Effector CD8-positive, alpha-beta T cell (primary cell): ENCODE measurements at regions not wholly inside any gene's neighbourhood (a gene's known extent, or its start where the extent isn't known, plus 50 kb on each side); places are given as distances from the start of the nearest gene placed in this dataset.

ENCODE experiments used
- DNase-seq: peaks from one replicate; lab custom pipeline; 2025; lab: John Stamatoyannopoulos, UW

DNA sequence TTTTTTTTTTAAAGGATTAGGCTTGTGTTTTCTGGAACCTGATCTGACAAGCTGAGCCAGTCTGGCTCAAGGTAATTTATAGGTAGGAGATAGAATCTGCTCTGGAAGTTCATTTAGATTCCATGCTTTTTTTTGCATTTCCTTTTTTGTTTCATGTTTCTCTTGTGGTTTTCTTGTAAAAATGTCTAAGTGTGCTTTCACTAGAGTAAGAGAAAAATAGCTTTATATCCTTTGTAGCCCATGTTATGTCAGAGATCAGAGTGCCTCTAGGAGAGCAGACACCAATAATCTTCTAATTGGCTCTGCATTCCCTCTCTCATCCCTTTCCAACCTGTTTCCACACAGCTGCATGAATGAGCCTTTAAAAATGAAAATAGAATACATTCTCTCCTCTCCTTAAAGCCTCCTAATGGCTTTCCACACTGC lies 389.8 kb upstream of the KCNMB2 start:
- DNase-seq = no peak

DNA sequence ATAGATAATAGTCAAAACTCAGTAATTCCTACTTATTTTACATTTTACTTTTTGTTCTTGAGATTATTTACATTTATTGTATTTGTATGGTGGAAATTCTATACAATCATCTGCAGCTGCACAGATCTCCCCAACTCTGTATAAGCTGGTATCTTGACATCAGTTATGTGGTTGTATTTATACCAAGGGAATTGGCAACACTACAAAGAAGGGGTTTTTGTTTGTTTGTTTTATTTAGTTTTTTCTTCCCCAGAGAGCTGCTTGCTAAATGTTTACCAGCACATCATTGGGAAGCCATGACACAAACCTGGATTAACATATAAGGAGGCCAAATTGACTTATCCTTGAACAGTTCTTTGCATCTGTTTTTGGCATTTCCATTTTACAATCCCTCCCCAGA lies 389.2 kb upstream of the KCNMB2 start:
- no peak for DNase-seq

DNA sequence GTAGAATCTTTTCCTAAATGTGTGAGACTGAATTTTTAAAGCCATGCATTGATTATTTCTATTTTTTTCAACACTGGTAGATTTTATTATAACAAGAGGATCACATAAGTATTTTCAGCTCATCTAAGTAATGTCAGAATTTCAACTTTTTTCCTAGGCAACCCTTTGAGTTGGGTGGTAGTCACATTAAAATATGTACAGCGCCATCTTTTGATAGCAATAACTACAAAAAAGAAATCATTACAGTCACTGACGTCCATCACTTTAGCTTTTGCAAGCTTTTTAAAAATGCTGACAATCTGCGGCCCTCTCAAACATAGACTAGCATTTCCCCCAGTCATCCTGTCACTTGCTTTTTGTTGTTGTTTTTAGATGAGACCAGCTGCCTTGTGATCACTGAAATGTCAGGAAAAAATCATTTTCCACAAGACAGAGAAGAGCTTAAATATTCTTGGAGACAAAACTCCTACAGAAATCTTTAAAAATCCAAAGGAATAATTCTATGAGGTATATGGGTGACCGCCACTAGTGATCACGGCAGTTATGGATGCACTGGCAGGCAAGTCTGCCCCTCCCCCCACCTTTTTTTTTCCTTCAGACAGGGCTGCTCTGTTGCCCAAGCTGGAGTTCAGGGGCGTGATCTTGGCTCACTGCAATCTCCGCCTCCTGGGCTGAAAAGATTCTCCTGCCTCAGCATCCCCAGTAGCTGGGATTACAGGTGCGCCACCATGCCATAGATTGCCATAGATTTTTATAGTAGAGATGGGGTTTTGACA lies 384.0 kb upstream of the KCNMB2 start:
- no peak for DNase-seq

DNA sequence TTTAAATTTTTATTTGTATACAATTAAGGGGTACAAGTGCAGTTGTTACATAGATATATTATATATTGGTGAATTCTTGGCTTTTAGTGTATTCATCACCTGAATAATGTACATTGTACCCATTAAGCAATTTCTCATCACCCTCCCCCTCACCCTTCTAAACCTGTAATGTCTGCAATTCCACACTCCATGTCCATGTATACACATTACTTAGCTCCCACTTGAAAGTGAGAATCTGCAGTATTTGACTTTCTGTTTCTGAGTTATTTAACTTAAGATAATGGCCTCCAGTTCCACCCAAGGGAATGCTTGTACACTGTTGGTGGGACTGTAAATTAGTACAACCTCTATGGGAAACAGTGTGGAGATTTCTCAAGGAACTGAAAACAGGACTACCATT lies 383.2 kb upstream of the KCNMB2 start:
- no peak for DNase-seq

DNA sequence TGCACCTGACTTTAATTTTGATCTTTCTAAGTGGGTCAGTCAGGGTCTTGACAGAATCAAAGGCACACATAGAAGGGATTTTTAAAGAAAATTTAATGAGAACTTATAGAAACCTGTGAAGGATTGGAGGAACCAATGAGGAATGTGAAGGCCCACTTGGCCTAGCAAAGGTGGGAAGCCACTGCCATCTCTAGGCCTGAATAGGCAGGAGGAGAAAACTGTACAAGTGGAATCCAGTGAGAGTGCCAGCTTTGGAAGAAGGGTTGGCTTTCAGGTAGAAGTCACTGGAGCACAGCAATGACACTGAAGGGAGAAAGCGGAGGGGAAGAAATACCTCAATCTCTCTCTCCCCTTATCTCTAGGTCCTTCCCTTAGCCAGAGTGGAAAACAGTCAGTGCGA lies 380.7 kb upstream of the KCNMB2 start:
- DNase-seq = no peak

DNA sequence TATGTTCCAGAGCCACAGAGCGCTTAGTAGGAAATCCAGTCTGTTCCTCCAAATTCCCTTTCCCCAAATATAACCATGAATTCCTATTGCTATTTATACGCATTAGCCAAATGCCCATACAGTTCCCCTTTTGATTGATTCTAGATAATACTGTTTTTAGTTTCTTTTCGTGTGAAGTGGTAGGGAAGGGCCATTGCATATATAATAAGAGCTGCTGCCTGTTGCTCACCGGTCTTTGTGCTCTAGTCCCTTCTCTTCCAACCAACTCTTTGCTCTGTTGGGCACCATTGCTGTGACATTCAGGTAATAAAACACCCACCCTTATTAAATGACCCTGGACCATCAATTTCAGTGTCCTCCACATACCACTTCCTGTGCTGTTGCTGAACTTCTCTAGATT lies 379.9 kb upstream of the KCNMB2 start:
- no peak for DNase-seq

DNA sequence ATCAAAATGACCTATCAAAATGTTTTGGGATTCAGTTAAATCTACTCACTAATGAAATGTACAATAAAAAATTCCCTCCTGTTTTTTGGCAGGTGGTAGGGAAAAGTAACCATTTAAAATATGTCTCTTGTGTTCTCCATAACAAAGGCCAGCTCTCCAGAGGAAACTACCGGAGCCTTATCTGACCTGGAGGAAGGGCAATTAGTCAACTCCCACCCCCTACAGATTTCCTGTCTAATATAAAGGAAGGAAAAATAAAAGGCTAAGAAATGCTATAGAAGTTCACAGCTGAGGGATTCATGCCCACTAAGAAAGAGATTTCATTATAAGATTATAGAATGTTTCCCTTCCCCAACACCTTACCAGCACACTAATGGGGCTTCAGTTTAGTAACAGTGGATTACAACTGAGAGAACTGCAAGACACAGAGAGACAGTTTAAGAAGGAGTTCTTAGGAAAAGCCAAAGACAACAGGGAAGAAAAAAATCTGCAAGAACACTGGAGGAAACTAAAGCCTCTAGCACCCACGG lies 376.5 kb upstream of the KCNMB2 start:
- no peak for DNase-seq

DNA sequence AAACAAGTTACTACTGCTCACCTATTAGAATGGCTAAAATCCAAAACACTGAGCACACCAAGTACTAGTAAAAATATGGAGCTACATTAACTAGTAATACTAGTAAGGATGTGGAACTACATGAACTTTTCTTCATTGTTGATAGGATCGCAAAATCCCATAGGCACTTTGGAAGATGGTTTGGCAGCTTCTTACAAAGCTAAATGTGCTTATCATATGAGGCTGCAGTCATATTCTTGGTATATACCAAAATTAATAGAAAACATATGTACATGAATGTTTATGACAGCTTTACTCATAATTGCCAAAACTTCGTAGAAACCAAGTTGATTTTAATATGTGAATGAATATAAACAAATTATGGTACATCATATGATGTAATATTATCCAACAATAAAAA lies 366.8 kb upstream of the KCNMB2 start:
- DNase-seq = no peak

DNA sequence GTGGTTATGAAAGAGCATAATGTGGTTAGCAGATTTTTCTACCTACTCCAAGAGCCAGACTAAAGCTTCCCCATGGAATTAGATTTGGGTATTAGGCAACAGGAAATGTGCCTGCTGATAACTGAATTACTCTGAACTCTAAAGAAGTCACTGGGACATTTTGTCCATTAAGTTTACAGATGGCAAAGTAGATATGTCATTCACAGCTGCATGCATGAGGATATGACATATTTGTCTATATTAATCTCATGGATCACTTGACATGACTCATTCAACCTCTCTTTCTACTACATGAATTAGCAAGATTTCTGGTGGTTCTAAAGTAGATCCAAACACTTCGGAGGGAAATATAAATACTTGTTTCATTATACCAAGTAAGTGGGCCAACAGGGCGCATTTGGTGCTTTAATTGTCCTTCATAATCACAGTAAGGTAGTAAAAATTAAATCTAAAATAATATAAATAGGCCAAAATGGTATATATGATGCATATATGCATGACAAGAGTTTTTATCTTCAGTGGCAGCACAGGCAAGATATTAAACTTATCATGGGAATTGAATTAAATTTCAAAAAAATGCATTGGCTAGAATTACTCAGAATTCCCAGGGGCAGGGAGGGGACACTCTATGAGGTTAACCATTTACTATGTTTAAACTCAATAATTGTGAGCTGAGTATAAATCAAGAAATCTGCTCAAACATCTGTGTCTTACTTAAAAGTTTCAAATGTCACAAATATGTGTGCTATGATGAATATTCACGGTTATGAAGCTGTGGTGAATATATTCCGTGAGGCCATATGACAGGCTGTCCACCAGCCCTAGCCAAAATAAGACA lies 365.3 kb upstream of the KCNMB2 start:
- no peak for DNase-seq

DNA sequence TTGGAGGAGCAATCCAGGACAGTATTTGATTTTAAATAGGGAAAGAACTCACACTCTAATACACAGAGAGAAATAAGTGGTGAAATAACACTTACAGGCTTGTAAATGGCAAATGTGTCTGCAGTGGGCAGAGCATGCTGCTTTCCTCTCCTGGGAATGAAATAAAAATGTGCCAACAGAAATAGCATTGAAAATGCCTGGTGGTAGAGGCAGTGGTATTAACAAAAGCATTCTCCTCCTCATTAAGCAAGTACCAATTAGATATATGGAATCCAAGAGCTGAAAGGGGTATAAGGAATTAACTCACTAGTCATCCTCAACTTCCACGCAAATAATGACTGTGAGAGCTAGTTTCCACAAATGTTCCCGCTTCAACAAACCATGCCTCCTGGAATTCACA lies 364.1 kb upstream of the KCNMB2 start:
- no peak for DNase-seq

DNA sequence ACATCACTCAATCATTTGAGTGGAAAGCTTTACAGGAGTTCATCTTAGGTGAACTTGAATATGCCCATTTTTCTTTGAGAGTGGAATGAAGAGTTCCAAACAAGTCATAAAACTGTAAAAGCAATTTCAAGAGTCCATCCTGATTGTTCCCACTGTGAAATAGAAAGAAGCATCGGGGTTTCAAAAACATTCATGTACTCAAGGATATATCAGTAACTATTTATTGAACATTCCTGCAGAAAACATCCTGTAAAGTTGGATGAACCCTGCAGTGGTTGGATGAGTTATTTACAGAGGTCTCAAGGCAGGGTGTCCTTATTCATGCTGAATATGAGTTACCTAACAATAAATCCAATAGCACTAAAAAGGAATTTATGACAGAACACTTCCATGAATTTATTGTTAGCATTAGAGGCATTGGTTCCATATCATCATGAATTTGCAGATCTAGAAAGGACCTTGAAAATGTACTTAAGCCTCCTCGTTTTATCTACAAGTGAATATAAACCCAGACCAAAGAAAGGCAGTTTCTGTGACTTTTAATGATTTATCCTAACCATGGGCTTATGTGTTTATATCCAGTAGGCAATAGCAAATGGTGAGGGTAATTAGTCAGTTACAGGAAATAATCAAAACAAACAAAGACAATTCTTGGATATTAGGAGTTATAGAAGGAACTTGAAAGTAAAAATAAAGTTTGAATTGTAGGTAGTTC lies 361.9 kb upstream of the KCNMB2 start:
- no peak for DNase-seq

DNA sequence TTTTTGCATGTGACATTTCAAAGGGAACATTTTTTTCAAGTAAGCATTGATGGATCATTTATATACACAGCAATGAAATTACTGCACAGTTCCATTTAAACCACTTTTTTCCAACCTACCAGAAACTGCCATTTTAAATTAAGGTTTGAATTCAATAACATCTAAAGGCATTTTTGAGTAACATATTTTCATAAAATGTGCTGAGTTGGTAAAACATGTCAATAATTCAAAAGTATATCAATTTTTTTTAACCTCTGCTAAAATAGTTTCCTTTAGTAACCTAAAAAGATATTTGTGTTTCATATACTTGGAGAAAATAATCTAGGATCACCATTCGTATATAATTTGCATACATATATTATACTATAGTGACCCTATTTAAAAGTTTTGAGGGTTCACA lies 355.1 kb upstream of the KCNMB2 start:
- no peak for DNase-seq

DNA sequence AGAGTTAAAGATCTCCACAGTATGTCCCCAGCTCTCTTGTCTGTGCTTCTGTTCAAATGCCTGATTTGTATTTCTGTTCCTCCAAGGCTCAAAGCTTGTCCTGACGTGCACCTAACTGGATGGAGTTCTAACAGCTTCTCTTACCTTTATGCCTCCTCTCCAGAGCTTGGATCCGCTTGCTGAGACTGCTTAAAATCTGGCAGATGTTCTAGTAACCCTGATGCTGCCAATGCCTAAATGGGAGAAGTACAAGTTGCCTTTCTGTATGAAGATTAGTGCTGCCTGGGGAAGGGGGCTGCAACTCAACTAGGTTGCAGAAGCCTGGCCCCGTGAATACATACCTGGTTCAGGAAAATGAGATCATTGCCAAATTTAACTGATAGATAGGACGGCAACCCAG lies 354.5 kb upstream of the KCNMB2 start:
- no peak for DNase-seq

DNA sequence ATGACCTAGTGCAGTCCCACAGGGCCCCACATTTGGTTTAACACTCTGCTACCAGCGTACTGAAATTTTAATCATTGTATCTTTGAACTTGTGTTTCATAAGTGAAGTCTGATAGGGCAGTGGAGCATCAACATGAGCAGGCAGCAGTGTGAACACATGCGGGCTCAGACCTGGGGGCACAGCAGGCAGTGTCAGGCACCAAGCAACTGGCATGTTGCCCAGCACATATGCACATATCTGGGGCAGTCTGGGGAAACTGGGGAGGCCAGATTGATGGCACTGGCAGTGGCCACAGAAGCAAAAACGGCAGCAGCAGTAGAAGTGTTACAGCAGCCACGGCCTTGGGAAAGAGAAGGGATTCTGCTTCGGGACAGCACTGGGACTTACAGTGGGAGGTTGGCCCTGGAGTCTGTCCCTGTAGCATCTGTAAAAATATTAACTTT lies 353.9 kb upstream of the KCNMB2 start:
- no peak for DNase-seq

DNA sequence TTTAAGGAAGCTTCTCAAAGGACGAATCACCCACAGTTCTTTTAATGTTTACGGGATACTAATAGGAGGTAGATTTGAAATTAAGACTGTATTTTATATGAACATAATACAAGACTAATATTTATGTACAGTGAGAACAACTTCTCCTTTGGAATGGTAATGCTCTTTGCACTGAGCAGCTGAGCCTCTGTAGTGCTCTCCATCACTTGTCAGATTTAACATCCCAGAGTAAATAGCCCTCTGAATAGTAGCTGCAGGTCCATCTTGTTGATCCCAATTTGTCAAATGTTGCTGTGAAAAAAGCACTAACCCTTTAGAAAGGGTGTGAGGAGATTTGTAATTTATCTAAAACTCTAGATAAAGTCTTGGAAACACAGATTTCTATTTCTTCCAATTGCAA lies 351.4 kb upstream of the KCNMB2 start:
- no peak for DNase-seq

DNA sequence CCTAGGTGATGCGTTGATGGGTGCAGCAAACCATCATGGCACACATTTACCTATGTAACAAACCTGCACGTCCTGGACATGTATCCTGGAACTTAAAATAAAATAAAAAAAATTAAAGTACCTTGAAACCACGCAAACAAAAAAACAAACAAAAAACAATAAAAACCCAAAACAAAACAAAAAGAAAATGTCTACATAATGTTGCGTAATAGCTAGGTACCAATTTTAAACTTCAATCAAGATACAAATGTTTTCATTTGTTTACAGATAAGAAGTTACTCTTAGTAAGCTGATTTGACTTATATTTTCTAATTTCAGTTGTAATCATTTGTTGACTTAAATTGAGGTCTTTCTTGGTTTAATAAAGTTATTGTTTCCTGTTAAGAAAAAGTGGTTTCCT lies 349.6 kb upstream of the KCNMB2 start:
- no peak for DNase-seq

DNA sequence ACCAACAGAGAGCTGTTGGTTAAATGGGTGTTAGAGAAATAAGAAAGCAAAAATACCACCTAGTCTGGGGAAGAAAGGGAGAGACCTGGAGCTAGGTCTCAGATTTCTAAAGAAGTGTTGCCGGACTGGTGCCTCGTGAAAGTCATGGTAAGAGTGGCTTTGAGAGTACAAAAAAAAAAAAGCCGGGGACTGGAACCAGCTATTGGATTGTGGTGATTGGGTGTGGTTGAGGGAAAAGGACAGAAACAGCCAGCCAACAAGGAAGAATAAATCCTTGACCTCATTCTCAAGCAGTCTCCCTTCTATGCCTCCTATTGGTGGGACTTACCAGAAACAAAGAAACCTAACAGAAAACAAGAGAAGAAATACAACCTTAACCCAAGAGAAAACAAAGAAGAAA lies 346.4 kb upstream of the KCNMB2 start:
- DNase-seq = no peak

DNA sequence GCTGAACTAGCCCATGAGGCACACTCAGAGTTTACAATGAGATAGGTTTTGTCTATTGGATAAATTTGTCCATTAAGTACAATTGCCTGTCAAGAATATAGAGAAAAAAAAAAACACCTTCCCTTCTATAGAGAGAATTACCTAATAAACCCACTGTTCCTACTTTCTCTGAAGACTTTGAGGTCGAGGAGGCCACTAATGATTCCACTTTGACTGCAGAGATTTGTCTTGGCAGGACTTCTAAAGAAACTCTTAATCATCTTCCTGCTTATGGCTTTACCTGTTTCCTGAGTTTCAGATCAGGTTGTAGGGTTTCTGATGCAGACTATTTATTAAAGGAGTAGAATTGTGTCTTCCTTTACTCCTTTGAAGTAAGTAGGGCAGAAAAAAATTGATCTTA lies 342.4 kb upstream of the KCNMB2 start:
- no peak for DNase-seq

DNA sequence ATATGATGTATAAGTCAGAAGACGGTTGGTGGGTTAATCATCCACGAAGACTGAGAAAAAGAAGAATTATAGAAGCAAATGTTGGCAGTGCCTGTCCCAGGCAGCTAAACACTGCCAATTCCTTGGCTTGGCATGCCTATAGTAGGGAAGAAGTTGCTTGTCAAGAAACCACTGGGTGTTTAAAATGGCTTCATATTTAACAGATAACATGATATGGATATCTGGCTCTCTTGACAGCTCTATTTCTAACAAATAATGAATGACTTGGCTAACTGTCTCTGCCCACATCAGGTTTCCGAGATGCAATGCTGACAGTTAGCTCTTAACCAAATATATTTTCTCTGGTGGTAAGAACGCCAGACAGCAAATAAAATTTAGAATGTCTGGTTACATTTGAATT lies 341.7 kb upstream of the KCNMB2 start:
- no peak for DNase-seq

DNA sequence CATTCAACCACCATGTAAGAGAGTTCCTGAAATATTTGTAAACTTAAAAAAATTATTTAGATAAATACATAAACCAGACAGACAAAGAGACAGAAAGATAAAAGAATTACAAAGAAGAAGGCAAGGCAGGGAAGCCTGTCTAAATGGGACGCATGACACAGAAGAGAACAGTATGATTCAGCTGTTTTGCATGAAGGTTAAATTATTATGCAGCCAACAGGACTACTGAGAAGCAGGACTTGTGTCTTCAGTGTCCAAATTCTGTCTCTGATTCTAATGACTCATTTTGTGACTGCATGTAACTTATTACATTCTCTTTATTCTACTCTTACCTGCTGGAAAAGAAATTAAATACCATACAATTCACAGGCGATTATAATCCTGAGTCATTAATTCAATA lies 340.4 kb upstream of the KCNMB2 start:
- no peak for DNase-seq

DNA sequence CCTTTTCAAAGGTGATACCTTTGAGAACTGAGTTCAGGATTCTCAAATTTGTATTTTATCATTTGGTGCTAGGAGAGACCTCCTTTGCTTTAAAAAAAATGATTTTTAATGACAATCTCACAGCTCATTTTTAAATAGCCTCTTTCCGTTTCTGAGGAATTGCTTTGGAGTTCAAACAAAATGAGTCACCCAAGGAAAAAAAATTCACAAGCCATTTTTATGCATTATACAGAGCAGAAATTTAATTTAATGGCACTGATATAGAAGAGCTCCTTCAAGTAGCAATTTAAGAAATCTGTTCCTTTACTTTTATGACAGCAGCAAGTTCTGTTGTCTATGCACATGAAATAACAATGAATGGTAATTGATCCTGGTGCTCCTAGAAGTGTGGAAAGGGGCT lies 337.9 kb upstream of the KCNMB2 start:
- no peak for DNase-seq

DNA sequence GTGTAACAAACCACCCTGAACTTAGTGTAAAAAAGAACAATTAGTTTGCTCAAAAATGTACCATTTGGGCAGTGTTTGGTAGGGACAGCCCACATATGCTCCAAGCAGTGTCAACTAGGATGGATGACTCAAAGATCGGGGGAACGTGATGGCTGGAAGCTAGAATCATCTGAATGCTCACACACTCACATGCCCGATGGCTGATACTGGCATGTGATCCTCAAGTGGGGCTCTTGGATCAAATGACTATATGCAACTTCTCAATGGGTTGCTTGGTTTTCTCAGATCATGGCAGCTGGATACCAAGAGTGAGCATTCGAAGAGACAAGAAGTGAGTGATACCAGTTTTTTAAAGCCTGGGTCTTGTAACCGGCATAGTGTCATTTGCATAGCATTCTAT lies 335.9 kb upstream of the KCNMB2 start:
- no peak for DNase-seq

DNA sequence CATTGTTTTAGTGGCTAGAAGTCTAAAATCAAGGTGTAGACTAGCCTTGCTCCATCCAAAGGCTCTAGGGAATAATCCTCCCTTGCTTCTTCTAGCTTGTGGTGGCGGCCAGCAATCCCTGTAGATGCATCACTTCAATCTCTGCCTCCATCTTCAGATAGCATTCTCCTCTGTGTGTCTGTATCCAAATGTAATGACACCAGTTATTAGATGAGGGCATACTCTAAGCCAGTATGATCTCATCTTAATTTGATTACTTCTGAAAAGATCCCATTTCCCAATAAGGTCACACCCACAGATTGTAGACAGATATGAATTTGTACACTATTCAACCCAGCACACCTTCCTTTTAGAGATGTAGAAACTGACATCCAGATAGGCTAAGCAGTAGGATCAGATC lies 334.5 kb upstream of the KCNMB2 start:
- no peak for DNase-seq
